Activated effector memory CD4-positive, alpha-beta T cell treated with Interleukin-2 at 50 U/mL for 16 hours (primary cell): ENCODE measurements at regions not wholly inside any gene's neighbourhood (a gene's known extent, or its start where the extent isn't known, plus 50 kb on each side); places are given as distances from the start of the nearest gene placed in this dataset.

Experiments
- DNase-seq: peaks from one replicate; pipeline ENCODE4 v3.0.0-alpha.2; 2020

DNA sequence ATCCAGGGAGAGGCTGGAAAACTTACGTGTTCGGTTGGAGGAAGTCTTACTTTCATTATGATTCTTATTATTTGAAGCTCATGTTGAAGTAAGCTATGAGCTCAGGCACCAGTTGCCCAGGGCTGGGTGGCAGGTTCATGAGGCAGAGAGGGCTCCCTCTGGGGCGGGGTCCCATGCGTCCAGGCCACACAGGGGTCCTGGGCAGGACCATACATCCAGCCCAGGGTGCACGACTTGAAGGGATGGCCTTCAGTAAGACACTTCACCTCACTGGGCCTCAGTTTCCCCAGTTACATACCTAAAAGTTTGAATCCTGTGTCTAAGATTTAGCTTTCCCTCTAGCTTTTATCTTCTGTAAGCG is 107.3 kb upstream of the B3GAT1 start:
- DNase-seq = no peak

DNA sequence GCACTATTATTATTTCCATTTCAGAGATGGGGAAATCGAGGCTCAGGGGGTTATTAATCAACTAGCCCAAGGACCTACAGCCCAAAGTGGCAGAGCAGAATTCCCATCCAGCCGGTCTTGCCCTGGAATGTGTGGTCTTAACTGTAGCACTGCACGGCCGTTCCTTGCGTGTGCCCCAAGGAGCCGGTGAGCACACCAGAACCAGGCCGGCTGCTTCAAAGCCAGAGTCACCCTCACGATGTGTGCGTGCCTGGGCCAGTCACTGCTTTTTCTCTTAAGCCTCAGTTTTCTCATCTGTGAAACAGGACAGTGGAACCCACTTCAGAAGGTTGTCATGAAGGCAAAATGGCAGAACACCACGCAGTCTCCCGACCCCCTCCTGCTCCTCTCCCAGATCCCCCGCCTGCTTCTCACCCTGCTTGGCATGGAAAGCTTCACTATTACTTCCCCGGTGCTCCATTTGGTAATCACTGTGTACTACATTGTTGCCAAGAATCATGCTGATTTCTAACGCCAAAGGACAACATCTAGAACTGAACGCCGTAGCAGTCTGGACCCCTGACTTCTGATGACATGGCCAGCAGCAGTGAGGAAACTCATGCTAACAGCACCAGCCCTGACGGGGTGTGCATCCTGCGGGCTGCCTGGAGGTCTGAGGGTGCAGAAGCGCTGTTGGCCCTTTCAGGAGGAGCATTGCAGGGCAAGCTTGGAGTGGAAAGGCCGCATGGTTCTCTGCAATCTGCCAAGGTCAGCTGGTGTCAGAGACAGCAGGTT is 106.8 kb upstream of the B3GAT1 start:
- no peak for DNase-seq

GRCh38 chr11:134517621-134518293 is 105.7 kb upstream of the B3GAT1 start:
- DNase-seq = no peak

DNA sequence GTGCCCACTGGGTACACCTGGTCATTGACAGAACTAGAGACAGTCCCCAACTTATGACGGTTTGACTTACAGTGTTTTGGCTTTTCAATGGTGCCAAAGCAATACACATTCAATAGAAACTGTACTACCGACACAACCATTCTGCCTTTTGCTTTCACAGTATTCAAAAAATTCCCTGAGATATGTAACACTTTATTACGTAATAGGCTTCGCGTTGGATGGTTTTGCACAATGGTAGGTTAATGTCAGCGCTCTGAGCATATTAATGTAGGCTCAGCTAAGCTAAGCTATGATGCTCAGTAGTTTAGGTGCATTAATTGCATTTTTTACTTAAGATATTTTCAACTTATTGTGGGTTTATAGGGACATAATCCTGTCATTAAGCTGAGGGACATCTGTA is 105.1 kb upstream of the B3GAT1 start:
- DNase-seq = no peak

DNA sequence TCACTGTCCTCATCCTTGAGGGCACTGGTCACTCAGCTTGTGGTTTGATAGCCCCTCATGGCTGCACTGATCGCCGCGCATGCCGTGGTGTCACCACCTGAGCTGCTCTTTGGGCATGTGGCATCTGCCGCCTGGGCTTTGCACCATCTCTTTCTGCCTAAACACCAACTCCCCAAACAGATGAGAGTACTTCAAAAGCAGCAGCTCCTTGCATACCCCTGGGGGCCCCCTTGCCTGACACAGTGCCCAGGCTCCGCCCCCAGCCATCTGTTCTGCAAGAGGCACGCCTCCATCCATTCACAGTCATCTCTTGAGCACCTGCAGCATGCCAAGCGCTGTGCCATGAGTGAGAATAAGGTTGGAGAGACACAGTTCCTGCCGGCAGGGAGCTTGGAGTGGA is 104.5 kb upstream of the B3GAT1 start:
- no peak for DNase-seq

DNA sequence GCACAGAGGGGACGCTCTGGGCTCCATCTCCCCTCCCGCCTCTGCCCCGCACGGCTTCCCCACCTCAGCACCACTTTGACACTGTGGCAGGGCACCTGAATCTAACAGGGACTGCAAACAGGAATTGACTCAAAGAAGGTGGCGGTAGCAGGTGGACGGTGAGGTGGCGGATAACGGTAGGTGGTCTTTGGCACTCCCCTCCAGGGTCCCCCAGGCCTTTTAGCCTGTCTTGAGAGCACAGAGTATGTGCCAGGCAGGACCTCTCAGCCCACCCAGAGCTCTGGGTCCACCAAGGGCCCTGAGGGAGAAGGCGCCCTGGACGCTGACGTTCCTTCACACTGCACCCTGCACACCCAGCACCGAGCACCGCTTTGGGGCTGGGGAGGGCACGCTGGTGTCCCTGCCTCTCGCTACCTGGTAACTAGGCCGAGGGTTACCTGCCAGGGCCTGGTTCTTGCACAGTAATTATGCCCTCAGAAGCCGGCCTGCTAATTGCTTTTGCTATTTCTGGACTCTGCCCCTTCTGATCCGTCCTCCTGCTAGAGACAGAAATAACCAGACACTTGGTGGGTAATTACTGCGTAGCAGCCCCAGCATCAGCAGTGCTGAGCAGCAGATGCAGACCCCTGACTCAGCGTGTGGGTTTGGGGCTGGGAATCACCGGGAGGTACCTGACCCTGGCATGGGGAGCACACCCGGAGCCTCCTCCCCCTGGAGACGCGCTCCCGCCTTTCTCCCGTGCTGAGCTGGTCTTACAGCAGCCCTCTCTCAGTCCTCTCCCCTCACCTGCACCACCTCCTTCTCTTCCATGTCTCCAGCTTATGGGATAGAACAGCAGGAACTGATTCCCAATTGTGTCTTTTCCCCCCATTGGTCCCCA is 103.3 kb upstream of the B3GAT1 start:
- DNase-seq = no peak

DNA sequence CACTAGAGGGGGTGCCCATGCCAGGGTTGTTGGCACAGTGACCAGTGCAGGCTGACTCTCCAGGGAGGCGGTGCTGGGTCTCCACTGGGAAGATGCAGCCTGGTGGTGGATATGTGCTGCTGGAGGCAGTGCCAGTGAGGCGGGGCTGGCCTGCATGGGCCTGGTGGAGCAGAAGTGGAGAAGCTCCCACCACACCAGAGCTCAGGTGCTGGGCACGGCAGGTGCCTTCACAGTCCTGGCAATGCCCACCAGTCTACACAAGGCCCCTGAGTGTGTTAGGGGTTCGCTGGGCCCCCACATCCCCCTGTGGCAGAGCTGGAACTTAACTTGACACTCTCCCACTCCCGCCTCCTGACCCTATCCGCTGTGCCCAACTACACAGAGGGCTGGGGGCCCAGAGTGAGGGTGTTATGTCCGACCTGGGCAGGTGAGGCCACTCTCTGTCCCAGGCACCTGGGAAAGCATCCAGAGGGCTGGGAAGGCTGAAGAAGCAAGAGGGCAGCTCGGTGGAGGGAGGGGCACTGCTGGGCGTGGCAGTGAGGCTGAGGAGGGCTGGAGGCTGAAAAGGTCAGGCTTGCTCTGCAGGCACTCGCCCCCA is 102.4 kb upstream of the B3GAT1 start:
- DNase-seq = no peak

GRCh38 chr11:134513585-134514120 is 101.6 kb upstream of the B3GAT1 start:
- no peak for DNase-seq

DNA sequence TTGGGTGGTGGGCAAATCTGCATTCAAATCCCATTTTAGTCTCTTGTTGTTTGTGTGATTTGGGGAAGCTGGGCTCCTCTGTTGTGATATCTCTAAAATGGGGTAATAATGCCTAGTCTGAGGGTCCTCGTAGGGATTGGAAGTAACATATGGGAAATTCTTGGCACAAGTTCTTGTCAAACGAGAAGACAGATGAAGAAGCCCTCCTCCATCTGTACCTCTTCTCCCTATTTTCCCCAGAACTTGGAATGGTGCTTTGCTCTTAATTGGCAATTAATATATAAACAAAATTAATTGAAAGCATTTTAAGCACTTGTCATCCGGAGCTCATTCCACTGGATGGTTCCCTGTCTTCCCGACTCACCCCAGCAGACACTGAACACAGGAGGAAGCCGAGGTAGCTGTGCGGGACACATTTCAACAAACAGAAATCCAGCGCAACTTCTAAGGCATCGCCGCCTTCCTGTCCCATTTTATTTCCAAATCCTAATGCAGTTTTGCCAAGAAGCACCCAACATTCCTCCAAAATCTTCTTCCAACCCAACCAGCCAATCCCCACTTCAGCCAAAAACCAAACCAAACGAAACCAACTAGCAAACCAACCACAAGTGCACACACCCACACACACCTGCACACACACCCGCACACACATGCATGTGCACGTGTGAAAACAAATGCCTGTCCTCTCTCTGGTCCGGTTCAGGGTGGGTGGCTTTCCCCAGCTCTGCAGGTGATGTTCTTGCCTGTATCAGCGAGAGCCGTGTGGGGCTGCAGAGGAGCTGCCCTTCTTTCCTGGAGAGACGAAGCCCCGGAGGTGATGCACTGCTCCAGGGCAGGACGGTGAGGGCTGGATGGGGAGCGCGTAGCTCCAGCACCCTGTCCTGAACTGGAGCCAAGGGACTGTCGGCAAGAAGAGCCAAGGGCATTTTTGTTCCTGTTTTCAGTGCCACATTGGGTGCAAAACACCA is 100.8 kb upstream of the B3GAT1 start:
- DNase-seq = no peak

DNA sequence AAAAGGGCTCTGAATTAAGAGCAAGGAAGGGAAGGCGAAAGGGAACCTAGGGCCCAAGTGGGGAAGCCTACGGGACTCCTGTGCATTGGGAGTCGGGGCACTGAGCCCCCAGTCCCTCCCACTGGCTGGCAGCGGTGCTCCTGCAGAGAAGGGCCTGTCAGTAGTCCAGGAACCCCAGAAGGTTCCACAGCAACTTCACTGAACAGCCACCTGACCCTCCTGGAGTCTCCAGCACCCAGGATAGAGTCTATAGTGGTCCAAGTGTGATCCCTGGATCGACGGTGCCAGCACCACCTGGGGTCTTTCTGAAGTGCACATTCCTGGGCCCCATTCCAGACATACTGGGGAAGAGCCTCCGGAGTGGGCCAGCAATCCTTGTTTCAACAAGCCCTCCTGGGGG is 100.0 kb upstream of the B3GAT1 start:
- DNase-seq = no peak

- DNase-seq = no peak
Observed at GRCh38 chr11:134511255-134511654, 99.2 kb upstream of the B3GAT1 start.

GRCh38 chr11:134510233-134511040 is 98.4 kb upstream of the B3GAT1 start:
- DNase-seq = no peak

DNA sequence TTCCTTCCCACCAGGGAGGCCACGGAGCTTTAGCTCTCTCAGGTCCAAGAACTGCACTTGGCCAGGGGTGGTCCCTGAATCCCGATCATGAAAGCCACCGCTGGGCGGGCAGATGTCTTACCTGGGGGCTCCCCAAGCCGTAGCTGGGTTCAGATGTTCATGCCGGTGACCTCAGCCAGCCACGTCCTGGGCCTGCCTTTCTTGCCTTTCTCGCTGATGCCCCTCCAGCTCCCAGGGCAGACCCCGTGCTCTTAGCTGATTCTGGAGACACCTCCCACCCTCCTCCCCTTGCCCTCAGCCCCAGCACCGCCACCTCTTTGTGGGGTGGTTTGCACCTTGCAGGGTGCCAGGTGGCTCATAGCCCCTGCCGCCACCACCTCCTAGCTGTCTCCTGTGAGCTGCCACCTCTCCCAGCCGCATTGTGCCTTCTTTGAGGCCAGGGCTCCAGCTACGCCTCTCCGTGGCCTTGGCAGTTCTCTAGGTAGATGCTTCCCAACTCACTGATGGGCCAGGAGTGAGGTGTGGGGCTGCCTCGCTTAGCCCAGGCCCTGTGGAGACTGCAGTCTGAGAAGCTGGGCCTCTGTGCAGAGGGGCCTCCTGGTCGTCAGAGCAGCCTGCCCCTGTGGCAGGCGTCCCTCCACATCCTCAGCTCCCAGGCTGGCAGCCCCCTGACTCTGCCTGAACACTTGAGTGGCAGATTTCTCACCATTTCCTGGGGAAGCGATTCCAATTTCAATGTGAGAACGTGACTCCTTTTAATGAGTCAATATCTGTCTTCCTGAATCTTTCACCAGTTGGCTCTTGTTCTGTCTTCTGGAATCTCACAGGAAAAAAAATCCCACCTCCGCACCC is 97.6 kb upstream of the B3GAT1 start:
- DNase-seq = no peak

DNA sequence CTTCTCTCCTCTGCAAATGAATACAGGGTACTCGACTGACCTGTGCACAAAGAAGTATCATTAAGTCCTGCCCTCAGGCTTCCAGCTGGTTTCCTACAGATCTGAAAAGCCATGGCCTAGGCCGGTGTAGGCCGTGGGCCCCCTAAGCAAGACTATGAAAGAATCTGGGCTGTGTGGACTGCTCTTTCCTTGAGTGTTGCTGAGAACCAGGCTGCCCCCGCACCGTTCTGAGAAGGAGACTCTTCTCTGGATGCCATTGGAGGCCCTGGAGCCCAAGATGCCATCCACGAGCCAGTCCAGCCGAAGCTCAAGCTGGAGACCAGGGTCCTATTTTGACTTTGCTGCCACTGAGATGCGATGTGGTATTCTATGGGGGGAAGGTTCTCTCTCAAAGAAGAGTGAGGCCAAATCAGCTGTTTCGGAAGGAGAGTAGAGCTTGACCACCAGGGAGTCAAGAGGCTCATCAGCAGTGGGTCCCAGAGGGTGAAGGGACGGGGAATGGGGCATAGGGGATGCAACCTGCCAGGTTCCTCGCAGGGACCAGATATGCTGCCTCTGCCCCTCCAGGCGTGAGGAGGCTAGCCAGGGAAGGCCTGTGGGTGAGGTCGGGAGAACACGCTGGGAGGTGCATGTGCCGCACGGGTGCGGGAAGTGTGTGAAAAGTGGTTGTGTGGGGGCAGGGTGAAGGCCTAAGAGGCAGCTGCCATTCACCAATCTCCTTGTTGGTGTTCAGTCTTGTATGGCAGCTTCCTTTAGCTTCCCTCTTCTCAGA is 96.4 kb upstream of the B3GAT1 start:
- DNase-seq = no peak

GRCh38 chr11:134506046-134506445 is 94.0 kb upstream of the B3GAT1 start:
- DNase-seq = no peak

DNA sequence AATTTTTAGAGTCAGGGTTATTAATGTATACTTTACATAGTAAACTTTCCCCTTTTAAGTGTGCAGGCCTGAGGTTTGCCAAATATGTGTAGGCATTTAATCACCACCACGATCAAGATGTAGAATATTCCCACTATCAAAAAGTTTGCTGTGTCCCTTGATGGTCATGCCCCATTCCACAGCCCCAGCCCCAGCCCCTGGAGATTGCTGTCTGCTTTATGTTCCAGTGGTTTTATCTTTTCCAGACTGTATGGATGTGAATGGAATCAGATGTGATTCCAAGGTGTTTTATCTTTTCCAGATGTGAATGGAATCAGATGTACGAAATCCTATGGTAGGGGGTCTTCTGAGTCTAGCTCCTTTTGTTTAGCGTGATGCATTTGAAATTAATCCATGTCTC is 93.1 kb upstream of the B3GAT1 start:
- no peak for DNase-seq

DNA sequence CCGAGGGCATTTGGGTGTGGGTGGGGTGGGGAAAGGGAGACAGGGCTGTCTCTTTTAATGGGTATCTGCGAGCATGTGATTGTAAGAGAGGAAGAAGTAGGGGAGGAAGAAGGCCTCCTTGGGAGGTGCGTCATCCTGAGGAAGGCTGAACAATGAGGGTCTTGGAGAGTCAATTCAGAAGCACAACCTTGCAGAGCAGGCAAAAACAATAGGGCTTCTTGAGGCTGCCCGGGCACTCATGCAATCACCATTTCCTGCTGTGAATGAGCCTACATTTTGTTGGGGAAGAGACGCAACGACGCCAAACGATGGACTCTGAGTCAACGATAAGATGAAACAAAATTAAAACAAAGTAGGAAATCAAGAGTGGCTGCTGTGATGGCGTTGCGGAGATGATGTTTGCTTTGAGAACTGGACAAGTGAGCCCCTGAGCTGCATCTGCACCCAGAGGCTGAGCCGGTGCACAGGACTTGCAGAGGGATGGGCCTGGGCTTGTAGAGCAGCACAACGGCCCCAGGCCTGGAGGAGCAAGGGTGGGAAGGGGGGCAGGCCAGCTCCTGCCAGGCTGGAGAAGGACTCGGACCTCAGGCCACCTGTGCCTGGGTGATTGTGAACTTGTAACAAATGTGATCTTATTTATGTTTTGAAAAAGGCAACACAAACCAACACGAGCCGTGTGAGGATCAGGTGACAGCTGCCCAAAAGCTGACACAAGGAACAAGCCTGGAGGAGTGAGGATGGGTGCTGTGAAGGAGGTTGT is 92.3 kb upstream of the B3GAT1 start:
- no peak for DNase-seq

DNA sequence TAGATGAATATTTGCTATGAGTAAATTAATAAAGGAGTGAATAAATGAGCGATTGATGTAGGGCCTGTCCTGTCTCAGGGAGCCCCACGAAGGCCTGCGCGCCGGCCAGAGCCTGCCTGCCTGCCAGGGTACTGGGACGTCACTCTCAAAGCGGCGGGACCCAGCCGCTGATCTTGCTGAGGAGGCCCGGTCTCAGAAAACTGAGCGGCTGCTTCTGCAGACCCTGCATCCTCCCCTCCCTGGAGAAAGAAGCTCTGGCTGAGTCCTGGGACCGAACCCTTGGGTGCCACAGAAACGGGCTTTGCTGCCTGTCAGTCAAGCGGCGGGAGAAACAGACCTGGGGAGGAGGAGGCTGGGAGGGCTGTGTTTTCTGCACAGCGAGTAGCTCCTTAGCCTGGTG is 91.6 kb upstream of the B3GAT1 start:
- no peak for DNase-seq
